ENCODE measurements at regions not wholly inside any gene's neighbourhood (a gene's known extent, or its start where the extent isn't known, plus 50 kb on each side); places are given as distances from the start of the nearest gene placed in this dataset.

DNA sequence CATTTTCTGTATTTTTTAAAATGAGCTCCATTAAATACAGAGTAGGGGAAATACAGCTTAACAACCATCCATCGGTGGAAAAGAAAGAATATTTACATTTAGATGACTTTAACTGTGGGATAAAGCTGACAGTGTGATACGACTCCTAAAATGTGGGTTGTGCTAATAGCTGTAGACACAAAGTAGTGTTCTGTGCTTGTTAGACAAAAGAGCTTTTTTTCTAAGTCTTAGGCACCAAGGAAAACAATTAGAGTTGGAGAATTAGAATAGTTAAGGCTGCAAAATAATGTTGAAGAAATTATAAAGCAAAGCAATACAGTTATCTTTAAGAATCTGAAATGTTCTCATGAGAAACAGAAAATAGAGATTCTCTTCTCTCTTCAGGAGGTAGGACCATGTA lies 307.7 kb upstream of the KIRREL3 start:
- Histone ChIP-seq H3K9me3 (ENCODE audit: control insufficient read depth, insufficient read depth, low read length) (no peaks in the 10 kb centered on the region), H3K4me1 (ENCODE audit: control insufficient read depth, insufficient read depth, low read length) (peaks cover 6% of the 10 kb centered on the region), H3K36me3 (ENCODE audit: control insufficient read depth, insufficient read depth, low read length) (no peaks in the 10 kb centered on the region), H3K4me3 (ENCODE audit: low read depth, low read length) (no peak overlapping the region), H3K9ac (ENCODE audit: low read depth, low read length) (no peak overlapping the region), H3K27me3 (ENCODE audit: control insufficient read depth, insufficient read depth, low read length) (no peaks in the 10 kb centered on the region)

- H3K9ac ChIP-seq (ENCODE audit: low read depth, low read length) = no peak overlapping the region
- no peaks in the 10 kb centered on the region for H3K36me3 ChIP-seq (ENCODE audit: control insufficient read depth, insufficient read depth, low read length)
- H3K9me3 ChIP-seq (ENCODE audit: control insufficient read depth, insufficient read depth, low read length) = no peaks in the 10 kb centered on the region
- H3K4me1 ChIP-seq (ENCODE audit: control insufficient read depth, insufficient read depth, low read length) = peaks cover 6% of the 10 kb centered on the region
- H3K4me3 ChIP-seq (ENCODE audit: low read depth, low read length) = no peak overlapping the region
- H3K27me3 ChIP-seq (ENCODE audit: control insufficient read depth, insufficient read depth, low read length) = no peaks in the 10 kb centered on the region
Measured at GRCh38 chr11:127307700-127308099, 307.1 kb upstream of the KIRREL3 start.

DNA sequence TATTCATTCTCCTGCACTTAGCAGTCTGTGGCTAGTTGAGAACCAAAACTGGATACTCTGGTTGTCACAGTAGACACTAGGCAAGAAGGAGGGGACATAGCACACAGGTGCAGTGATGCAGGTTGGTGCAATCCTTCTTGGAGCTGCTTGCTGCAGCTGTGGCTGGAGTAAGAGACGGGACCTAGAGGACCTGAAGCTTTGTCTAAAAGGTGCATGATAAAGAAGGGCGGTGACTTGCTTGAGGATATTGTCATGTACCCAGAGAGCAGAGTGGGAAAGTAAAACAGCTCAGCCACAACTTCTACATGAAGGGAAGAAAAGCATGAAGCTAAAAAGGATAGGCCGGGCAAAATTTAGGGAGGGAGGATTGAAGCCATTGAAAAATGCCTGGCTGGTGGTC lies 304.1 kb upstream of the KIRREL3 start:
- Histone ChIP-seq H3K9me3 (ENCODE audit: control insufficient read depth, insufficient read depth, low read length) (no peaks in the 10 kb centered on the region), H3K36me3 (ENCODE audit: control insufficient read depth, insufficient read depth, low read length) (no peaks in the 10 kb centered on the region), H3K9ac (ENCODE audit: low read depth, low read length) (no peak overlapping the region), H3K27me3 (ENCODE audit: control insufficient read depth, insufficient read depth, low read length) (no peaks in the 10 kb centered on the region), H3K4me1 (ENCODE audit: control insufficient read depth, insufficient read depth, low read length) (peaks cover 6% of the 10 kb centered on the region), H3K4me3 (ENCODE audit: low read depth, low read length) (no peak overlapping the region)

- Histone ChIP-seq H3K9me3 (ENCODE audit: control insufficient read depth, insufficient read depth, low read length) (no peaks in the 10 kb centered on the region), H3K27me3 (ENCODE audit: control insufficient read depth, insufficient read depth, low read length) (no peaks in the 10 kb centered on the region), H3K9ac (ENCODE audit: low read depth, low read length) (no peak overlapping the region), H3K36me3 (ENCODE audit: control insufficient read depth, insufficient read depth, low read length) (no peaks in the 10 kb centered on the region), H3K4me3 (ENCODE audit: low read depth, low read length) (no peak overlapping the region), H3K4me1 (ENCODE audit: control insufficient read depth, insufficient read depth, low read length) (no peaks in the 10 kb centered on the region)
Measured at GRCh38 chr11:127288926-127289325, 288.4 kb upstream of the KIRREL3 start.

- H3K4me1 ChIP-seq (ENCODE audit: control insufficient read depth, insufficient read depth, low read length) = no peaks in the 10 kb centered on the region
- no peak overlapping the region for H3K4me3 ChIP-seq (ENCODE audit: low read depth, low read length)
- H3K9ac ChIP-seq (ENCODE audit: low read depth, low read length) = no peak overlapping the region
- H3K9me3 ChIP-seq (ENCODE audit: control insufficient read depth, insufficient read depth, low read length) = no peaks in the 10 kb centered on the region
- no peaks in the 10 kb centered on the region for H3K27me3 ChIP-seq (ENCODE audit: control insufficient read depth, insufficient read depth, low read length)
- H3K36me3 ChIP-seq (ENCODE audit: control insufficient read depth, insufficient read depth, low read length) = no peaks in the 10 kb centered on the region
Measured at GRCh38 chr11:127281534-127281933, 281.0 kb upstream of the KIRREL3 start.

DNA sequence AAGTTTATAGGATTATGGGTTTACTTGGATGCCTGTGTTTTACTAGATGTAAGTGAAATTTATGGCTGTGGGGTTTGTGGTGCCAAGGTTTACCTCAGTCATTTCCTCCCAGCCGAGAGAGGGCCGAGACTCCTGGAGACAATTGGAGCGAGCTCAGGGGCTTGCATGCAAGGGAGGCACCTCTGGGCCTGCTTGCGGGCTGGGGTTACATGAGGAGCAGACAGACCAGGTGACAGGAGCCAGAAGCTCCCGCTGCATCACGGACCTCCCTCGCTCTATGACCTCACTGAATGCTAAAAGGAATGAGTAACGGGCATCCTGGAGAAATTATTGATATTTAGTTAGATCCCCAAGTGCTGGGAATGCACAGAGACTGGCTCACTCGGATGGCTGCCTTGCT lies 275.2 kb upstream of the KIRREL3 start:
- H3K4me1 ChIP-seq (ENCODE audit: control insufficient read depth, insufficient read depth, low read length) = no peaks in the 10 kb centered on the region
- no peaks in the 10 kb centered on the region for H3K36me3 ChIP-seq (ENCODE audit: control insufficient read depth, insufficient read depth, low read length)
- H3K27me3 ChIP-seq (ENCODE audit: control insufficient read depth, insufficient read depth, low read length) = no peaks in the 10 kb centered on the region
- no peak overlapping the region for H3K9ac ChIP-seq (ENCODE audit: low read depth, low read length)
- no peak overlapping the region for H3K4me3 ChIP-seq (ENCODE audit: low read depth, low read length)
- no peaks in the 10 kb centered on the region for H3K9me3 ChIP-seq (ENCODE audit: control insufficient read depth, insufficient read depth, low read length)

DNA sequence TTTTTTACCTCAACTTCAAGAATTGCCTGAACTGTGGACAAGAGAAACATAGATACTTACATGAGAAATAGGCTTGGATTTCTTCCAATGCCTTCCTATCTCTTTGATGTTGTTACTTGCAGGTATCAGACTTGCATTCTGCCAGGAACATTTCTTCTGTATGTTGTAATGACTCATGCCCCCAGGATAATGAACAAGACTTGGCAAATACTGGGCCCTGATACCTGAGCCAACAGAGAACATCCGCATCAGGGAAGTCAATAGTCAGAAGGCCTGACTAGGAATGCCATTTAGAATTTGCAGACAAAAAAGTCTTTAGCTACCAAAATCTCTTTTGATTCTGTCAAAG lies 273.7 kb upstream of the KIRREL3 start:
- Histone ChIP-seq H3K4me1 (ENCODE audit: control insufficient read depth, insufficient read depth, low read length) (no peaks in the 10 kb centered on the region), H3K4me3 (ENCODE audit: low read depth, low read length) (no peak overlapping the region), H3K9me3 (ENCODE audit: control insufficient read depth, insufficient read depth, low read length) (no peaks in the 10 kb centered on the region), H3K27me3 (ENCODE audit: control insufficient read depth, insufficient read depth, low read length) (no peaks in the 10 kb centered on the region), H3K9ac (ENCODE audit: low read depth, low read length) (no peak overlapping the region), H3K36me3 (ENCODE audit: control insufficient read depth, insufficient read depth, low read length) (no peaks in the 10 kb centered on the region)

DNA sequence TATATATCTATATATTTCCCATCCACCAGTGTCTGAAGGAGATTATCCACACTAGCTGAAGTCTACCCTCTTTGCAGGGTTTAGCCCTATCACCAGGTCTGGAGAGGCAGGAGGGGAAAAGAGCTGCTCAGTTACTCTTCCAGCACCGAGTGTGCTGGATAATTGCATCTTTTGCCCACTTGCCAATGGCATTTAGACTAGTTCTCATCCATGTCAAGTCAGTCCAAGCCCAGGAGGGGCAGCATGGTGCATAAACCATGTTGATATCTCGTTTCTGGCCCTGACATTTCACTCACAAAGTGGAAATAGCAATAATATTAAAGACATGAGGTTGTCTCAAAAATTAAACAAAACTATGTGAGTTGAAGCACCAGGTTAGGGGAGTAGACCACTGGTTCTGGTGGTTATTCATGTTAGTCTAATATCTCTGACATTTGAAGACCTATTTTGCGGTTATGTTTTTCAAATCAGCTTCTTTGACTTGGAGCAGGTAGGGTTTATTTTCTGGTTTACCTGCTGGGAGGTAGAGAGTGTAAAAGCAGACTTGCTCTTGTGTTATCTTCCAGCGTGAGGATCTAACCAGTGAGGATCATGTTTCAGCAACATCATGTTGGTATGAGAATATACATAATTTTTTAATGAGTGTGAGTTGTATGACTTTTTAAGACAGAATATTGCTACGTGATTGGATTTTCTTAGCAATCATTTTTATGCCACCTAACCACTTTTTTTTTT lies 273.2 kb upstream of the KIRREL3 start:
- Histone ChIP-seq H3K4me1 (ENCODE audit: control insufficient read depth, insufficient read depth, low read length) (no peaks in the 10 kb centered on the region), H3K27me3 (ENCODE audit: control insufficient read depth, insufficient read depth, low read length) (no peaks in the 10 kb centered on the region), H3K9me3 (ENCODE audit: control insufficient read depth, insufficient read depth, low read length) (no peaks in the 10 kb centered on the region), H3K4me3 (ENCODE audit: low read depth, low read length) (no peak overlapping the region), H3K9ac (ENCODE audit: low read depth, low read length) (no peak overlapping the region), H3K36me3 (ENCODE audit: control insufficient read depth, insufficient read depth, low read length) (no peaks in the 10 kb centered on the region)

- H3K4me1 ChIP-seq (ENCODE audit: control insufficient read depth, insufficient read depth, low read length) = no peaks in the 10 kb centered on the region
- no peaks in the 10 kb centered on the region for H3K9me3 ChIP-seq (ENCODE audit: control insufficient read depth, insufficient read depth, low read length)
- H3K27me3 ChIP-seq (ENCODE audit: control insufficient read depth, insufficient read depth, low read length) = no peaks in the 10 kb centered on the region
- H3K4me3 ChIP-seq (ENCODE audit: low read depth, low read length) = no peak overlapping the region
- no peak overlapping the region for H3K9ac ChIP-seq (ENCODE audit: low read depth, low read length)
- no peaks in the 10 kb centered on the region for H3K36me3 ChIP-seq (ENCODE audit: control insufficient read depth, insufficient read depth, low read length)
Measured at GRCh38 chr11:127270851-127271250, 270.3 kb upstream of the KIRREL3 start.

DNA sequence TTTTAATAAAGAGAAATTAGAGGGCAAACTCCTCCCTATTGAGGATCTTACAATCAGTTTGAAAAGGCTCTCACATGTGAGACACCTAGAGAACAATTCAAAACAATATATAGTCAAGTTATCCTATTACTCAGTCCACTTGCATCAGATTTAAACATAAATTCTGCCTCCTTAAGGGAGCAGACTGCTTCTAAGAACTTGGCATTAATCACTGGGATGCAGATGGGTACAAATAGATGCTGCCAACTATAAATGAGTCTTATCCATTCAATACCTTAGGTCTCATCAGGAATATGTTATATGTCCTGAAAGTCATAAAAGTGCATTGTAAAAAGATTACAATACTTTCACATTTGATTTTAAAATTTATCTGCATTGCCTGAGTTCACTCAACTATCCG lies 269.3 kb upstream of the KIRREL3 start:
- H3K9me3 ChIP-seq (ENCODE audit: control insufficient read depth, insufficient read depth, low read length) = no peaks in the 10 kb centered on the region
- no peaks in the 10 kb centered on the region for H3K4me1 ChIP-seq (ENCODE audit: control insufficient read depth, insufficient read depth, low read length)
- H3K9ac ChIP-seq (ENCODE audit: low read depth, low read length) = no peak overlapping the region
- H3K36me3 ChIP-seq (ENCODE audit: control insufficient read depth, insufficient read depth, low read length) = no peaks in the 10 kb centered on the region
- H3K4me3 ChIP-seq (ENCODE audit: low read depth, low read length) = no peak overlapping the region
- H3K27me3 ChIP-seq (ENCODE audit: control insufficient read depth, insufficient read depth, low read length) = no peaks in the 10 kb centered on the region

DNA sequence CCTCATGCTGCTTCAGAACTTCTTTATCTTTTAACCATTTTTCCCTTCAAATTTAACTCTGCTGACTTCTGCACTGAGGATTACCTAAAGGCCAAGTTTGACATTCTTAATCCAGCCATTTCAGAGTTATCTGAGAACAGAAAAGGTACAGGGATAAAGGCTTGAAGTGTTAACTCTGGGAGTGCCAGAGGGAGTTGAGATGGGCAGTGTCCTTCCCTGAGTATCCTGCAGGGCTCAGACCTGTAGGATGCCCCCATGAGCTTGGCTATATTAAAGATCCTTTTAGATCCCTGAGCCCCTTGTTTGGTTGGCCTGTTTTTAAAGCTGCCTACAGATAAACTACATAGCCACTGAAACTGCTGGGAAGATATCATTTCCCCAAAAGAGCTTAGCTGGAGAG lies 268.4 kb upstream of the KIRREL3 start:
- Histone ChIP-seq H3K27me3 (ENCODE audit: control insufficient read depth, insufficient read depth, low read length) (no peaks in the 10 kb centered on the region), H3K36me3 (ENCODE audit: control insufficient read depth, insufficient read depth, low read length) (no peaks in the 10 kb centered on the region), H3K9ac (ENCODE audit: low read depth, low read length) (no peak overlapping the region), H3K9me3 (ENCODE audit: control insufficient read depth, insufficient read depth, low read length) (no peaks in the 10 kb centered on the region), H3K4me3 (ENCODE audit: low read depth, low read length) (no peak overlapping the region), H3K4me1 (ENCODE audit: control insufficient read depth, insufficient read depth, low read length) (no peaks in the 10 kb centered on the region)

- no peak overlapping the region for H3K9ac ChIP-seq (ENCODE audit: low read depth, low read length)
- no peaks in the 10 kb centered on the region for H3K36me3 ChIP-seq (ENCODE audit: control insufficient read depth, insufficient read depth, low read length)
- no peaks in the 10 kb centered on the region for H3K9me3 ChIP-seq (ENCODE audit: control insufficient read depth, insufficient read depth, low read length)
- H3K27me3 ChIP-seq (ENCODE audit: control insufficient read depth, insufficient read depth, low read length) = no peaks in the 10 kb centered on the region
- H3K4me3 ChIP-seq (ENCODE audit: low read depth, low read length) = no peak overlapping the region
- no peaks in the 10 kb centered on the region for H3K4me1 ChIP-seq (ENCODE audit: control insufficient read depth, insufficient read depth, low read length)
Measured at GRCh38 chr11:127268521-127268920, 268.0 kb upstream of the KIRREL3 start.

Data from iPS-15b (cell line).